Trophoblast cell (in vitro differentiated cells and primary cell): ENCODE measurements at regions not wholly inside any gene's neighbourhood (a gene's known extent, or its start where the extent isn't known, plus 50 kb on each side); places are given as distances from the start of the nearest gene placed in this dataset.
A peak's percentile ranks its signal among the peaks of the same experiment; 100 is the strongest.

Experiments
- DNase-seq, 2 donors: peaks; one replicate each; pipeline ENCODE4 v3.0.0-alpha.2; 2016
- H2AFZ ChIP-seq: 2 replicates; pipeline ENCODE4 v1.6.1; 2013; ENCODE audit warnings: low read length, moderate library complexity, mild to moderate bottlenecking; ENCODE audit not compliant: insufficient read depth, poor library complexity
- H2AK5ac ChIP-seq: 2 replicates; pipeline ENCODE4 v1.6.1; 2013; ENCODE audit warnings: mild to moderate bottlenecking, low read length
- H2BK120ac ChIP-seq: 2 replicates; pipeline ENCODE4 v1.6.1; 2013; ENCODE audit warnings: low read length, mild to moderate bottlenecking, moderate library complexity; ENCODE audit not compliant: insufficient read depth, poor library complexity
- H2BK12ac ChIP-seq: 2 replicates; pipeline ENCODE4 v1.6.1; 2013; ENCODE audit warnings: mild to moderate bottlenecking, low read length, moderate library complexity
- H2BK5ac ChIP-seq: 2 replicates; pipeline ENCODE4 v1.6.1; 2013; ENCODE audit warnings: low read length, low read depth, moderate library complexity, mild to moderate bottlenecking; ENCODE audit not compliant: poor library complexity
- H3K14ac ChIP-seq: 2 replicates; pipeline ENCODE4 v1.6.1; 2013; ENCODE audit warnings: mild to moderate bottlenecking, low read length
- H3K18ac ChIP-seq: 2 replicates; pipeline ENCODE4 v1.6.1; 2013; ENCODE audit warnings: mild to moderate bottlenecking, low read length
- H3K23ac ChIP-seq: 2 replicates; pipeline ENCODE4 v1.6.1; 2013; ENCODE audit warnings: low read length
- H3K27ac ChIP-seq: 2 replicates; pipeline ENCODE4 v1.5.1; 2013; ENCODE audit warnings: low read depth, mild to moderate bottlenecking, inconsistent platforms, low read length, moderate library complexity
- H3K27me3 ChIP-seq: 2 replicates; pipeline ENCODE4 v1.6.1; 2013; ENCODE audit warnings: inconsistent platforms, mild to moderate bottlenecking, low read length, moderate library complexity; ENCODE audit not compliant: insufficient read depth
- H3K36me3 ChIP-seq, 2 experiments: 1 replicate in 1 of 2; 2 replicates in 1 of 2; pipeline ENCODE4 v1.6.1; 2013; ENCODE audit warnings: low read length in 2 of 2, mild to moderate bottlenecking in 2 of 2, moderate library complexity in 1 of 2; ENCODE audit not compliant: insufficient read depth in 2 of 2, control insufficient read depth in 1 of 2
- H3K4ac ChIP-seq: 2 replicates; pipeline ENCODE4 v1.6.1; 2013; ENCODE audit warnings: low read depth, mild to moderate bottlenecking, low read length, moderate library complexity
- H3K4me1 ChIP-seq, 2 experiments: 1 replicate in 1 of 2; 2 replicates in 1 of 2; pipeline ENCODE4 v1.6.1; 2013; ENCODE audit warnings: low read length in 2 of 2, mild to moderate bottlenecking in 2 of 2, moderate library complexity in 1 of 2; ENCODE audit not compliant: insufficient read depth in 2 of 2, control insufficient read depth in 1 of 2
- H3K4me2 ChIP-seq: 2 replicates; pipeline ENCODE4 v1.6.1; 2013; ENCODE audit warnings: inconsistent platforms, mild to moderate bottlenecking, low read length, moderate library complexity
- H3K4me3 ChIP-seq: 2 replicates; pipeline ENCODE4 v1.5.1; 2013; ENCODE audit warnings: mild to moderate bottlenecking, low read depth, low read length, inconsistent platforms
- H3K79me1 ChIP-seq: one replicate; pipeline ENCODE4 v1.6.1; 2013; ENCODE audit warnings: low read length
- H3K79me2 ChIP-seq: 2 replicates; pipeline ENCODE4 v1.6.1; 2013; ENCODE audit warnings: low read length, mild to moderate bottlenecking; ENCODE audit not compliant: control insufficient read depth, insufficient read depth, poor library complexity
- H3K9ac ChIP-seq: 2 replicates; pipeline ENCODE4 v1.6.1; 2013; ENCODE audit warnings: mild to moderate bottlenecking, low read length
- H3K9me3 ChIP-seq: 2 replicates; pipeline ENCODE4 v1.6.1; 2013; ENCODE audit warnings: low read depth, mild to moderate bottlenecking, control low read depth, inconsistent platforms, low read length; ENCODE audit not compliant: insufficient read depth
- H4K12ac ChIP-seq: 2 replicates; pipeline ENCODE4 v1.6.1; 2013; ENCODE audit warnings: low read depth, mild to moderate bottlenecking, low read length, moderate library complexity
- H4K8ac ChIP-seq: 2 replicates; pipeline ENCODE4 v1.6.1; 2013; ENCODE audit warnings: low read depth, mild to moderate bottlenecking, low read length, moderate library complexity
- H4K91ac ChIP-seq: one replicate; pipeline ENCODE4 v1.6.1; 2013; ENCODE audit warnings: low read depth, mild to moderate bottlenecking, low read length, moderate library complexity
- WGBS: extraction: QIAGEN DNeasy Blood & Tissue Kit; methylation state at CpG from one replicate; pipeline ENCODE4 v1.1.7; 2013; ENCODE audit warnings: missing lambda C conversion rate; ENCODE audit not compliant: insufficient read length, insufficient coverage; ENCODE audit errors: extremely low coverage; 5-methylcytosine and 5-hydroxymethylcytosine counted together

- no peak overlapping the region for H4K91ac ChIP-seq
- no peak overlapping the region for H3K4me2 ChIP-seq
- no peak overlapping the region for H3K14ac ChIP-seq
- H2BK120ac ChIP-seq = no peak overlapping the region
- H3K27ac ChIP-seq = no peak overlapping the region
- no peaks in the 10 kb centered on the region for H3K27me3 ChIP-seq
- no peak overlapping the region for H2AFZ ChIP-seq
- no peaks in the 10 kb centered on the region for H3K79me2 ChIP-seq
- no peak overlapping the region for H3K4me3 ChIP-seq
- no peak overlapping the region for H4K12ac ChIP-seq
- H3K36me3 ChIP-seq = no peaks in the 10 kb centered on the region
- no peak overlapping the region for H2BK5ac ChIP-seq
- H3K9me3 ChIP-seq = no peaks in the 10 kb centered on the region
- H3K18ac ChIP-seq = no peak overlapping the region
- DNase-seq = no peak
- H4K8ac ChIP-seq = no peak overlapping the region
- no peaks in the 10 kb centered on the region for H3K79me1 ChIP-seq
- H3K4ac ChIP-seq = no peak overlapping the region
- no peak overlapping the region for H3K23ac ChIP-seq
- H2BK12ac ChIP-seq = no peak overlapping the region
- no peak overlapping the region for H3K9ac ChIP-seq
- no peaks in the 10 kb centered on the region for H3K4me1 ChIP-seq
- no peak overlapping the region for H2AK5ac ChIP-seq
- WGBS = no CpG with 5 or more reads among the region's 8 CpGs
Measured at GRCh38 chr3:5977331-5977730, 789.8 kb downstream of the EDEM1 start.

GRCh38 chr3:5980475-5980874, 793.0 kb downstream of the EDEM1 start:
- H4K12ac ChIP-seq = no peak overlapping the region
- no peak overlapping the region for H2BK5ac ChIP-seq
- H2BK12ac ChIP-seq = no peak overlapping the region
- DNase-seq = no peak
- no peak overlapping the region for H3K27ac ChIP-seq
- H2AFZ ChIP-seq = no peak overlapping the region
- H3K9me3 ChIP-seq = no peaks in the 10 kb centered on the region
- no peak overlapping the region for H4K91ac ChIP-seq
- H3K4me2 ChIP-seq = no peak overlapping the region
- H3K4ac ChIP-seq = no peak overlapping the region
- no peak overlapping the region for H3K4me3 ChIP-seq
- WGBS = no CpG with 5 or more reads among the region's 3 CpGs
- no peak overlapping the region for H3K14ac ChIP-seq
- H2AK5ac ChIP-seq = no peak overlapping the region
- no peaks in the 10 kb centered on the region for H3K79me2 ChIP-seq
- H4K8ac ChIP-seq = no peak overlapping the region
- H3K4me1 ChIP-seq = no peaks in the 10 kb centered on the region
- no peak overlapping the region for H2BK120ac ChIP-seq
- H3K27me3 ChIP-seq = no peaks in the 10 kb centered on the region
- H3K23ac ChIP-seq = no peak overlapping the region
- no peak overlapping the region for H3K18ac ChIP-seq
- no peak overlapping the region for H3K9ac ChIP-seq
- H3K79me1 ChIP-seq = no peaks in the 10 kb centered on the region
- no peaks in the 10 kb centered on the region for H3K36me3 ChIP-seq

DNA sequence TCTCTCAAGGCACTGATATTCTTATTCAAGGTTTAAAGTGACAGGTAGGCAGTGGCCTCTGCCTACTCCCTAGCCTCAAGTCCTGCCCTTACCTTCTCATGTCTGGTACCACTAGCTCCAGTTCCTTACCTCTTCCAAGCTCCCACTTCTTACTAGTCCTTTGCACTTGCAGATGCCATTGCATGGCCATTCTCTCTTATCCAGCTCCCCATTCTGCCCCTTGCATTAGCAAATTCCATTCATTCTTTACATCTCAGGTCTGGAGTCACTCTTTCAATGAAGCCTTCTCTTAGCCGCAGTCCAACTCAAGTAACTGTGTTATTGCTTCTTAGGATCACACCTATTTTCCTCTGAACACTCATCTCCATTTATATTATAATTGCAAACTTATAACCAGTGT, 807.1 kb downstream of the EDEM1 start:
- WGBS = no CpG with 5 or more reads among the region's 1 CpG
- Histone ChIP-seq H3K4ac (no peak overlapping the region), H3K9ac (no peak overlapping the region), H3K9me3 (no peaks in the 10 kb centered on the region), H3K27ac (no peak overlapping the region), H2AFZ (no peak overlapping the region), H4K91ac (no peak overlapping the region), H3K4me3 (no peak overlapping the region), H3K14ac (no peak overlapping the region), H3K27me3 (no peaks in the 10 kb centered on the region), H4K12ac (no peak overlapping the region), H3K79me1 (no peaks in the 10 kb centered on the region), H3K79me2 (no peaks in the 10 kb centered on the region), H2BK12ac (no peak overlapping the region), H2BK120ac (no peak overlapping the region), H3K23ac (no peak overlapping the region), H3K18ac (no peak overlapping the region), H3K4me1 (peaks cover 2 to 4% of the 10 kb centered on the region in 2 experiments), H3K4me2 (no peak overlapping the region), H2AK5ac (no peak overlapping the region), H4K8ac (no peak overlapping the region), H3K36me3 (no peaks in the 10 kb centered on the region), H2BK5ac (no peak overlapping the region)
- DNase-seq = peak in 1 of 2 donors; percentile 7

- Histone ChIP-seq H3K18ac (no peak overlapping the region), H3K79me1 (no peaks in the 10 kb centered on the region), H2BK12ac (no peak overlapping the region), H3K9ac (no peak overlapping the region), H2BK5ac (no peak overlapping the region), H3K36me3 (no peaks in the 10 kb centered on the region), H3K4me2 (no peak overlapping the region), H4K8ac (no peak overlapping the region), H3K14ac (no peak overlapping the region), H2BK120ac (no peak overlapping the region), H3K4me1 (no peaks in the 10 kb centered on the region), H3K27me3 (no peaks in the 10 kb centered on the region), H4K12ac (no peak overlapping the region), H4K91ac (no peak overlapping the region), H3K27ac (no peak overlapping the region), H3K4ac (no peak overlapping the region), H2AK5ac (no peak overlapping the region), H2AFZ (no peak overlapping the region), H3K79me2 (no peaks in the 10 kb centered on the region), H3K23ac (no peak overlapping the region), H3K4me3 (no peak overlapping the region), H3K9me3 (peaks cover 2% of the 10 kb centered on the region)
- no CpG with 5 or more reads among the region's 2 CpGs for WGBS
- no peak for DNase-seq
Measured at GRCh38 chr3:6018456-6018855, 830.9 kb downstream of the EDEM1 start.
